AG09309 (cell line): ENCODE measurements at regions not wholly inside any gene's neighbourhood (a gene's known extent, or its start where the extent isn't known, plus 50 kb on each side); places are given as distances from the start of the nearest gene placed in this dataset.

Source experiments
- DNase-seq: peaks from one replicate; pipeline ENCODE4 v3.0.0-alpha.2; 2010; ENCODE audit warnings: low read depth
- H3K4me3 ChIP-seq: 2 replicates; pipeline ENCODE4 v1.5.1; 2011; ENCODE audit warnings: mild to moderate bottlenecking, low read depth, low read length, moderate library complexity; ENCODE audit not compliant: control insufficient read depth
- CTCF ChIP-seq: IDR thresholded peaks from 2 replicates; pipeline ENCODE4 v1.5.1; 2011; ENCODE audit warnings: mild to moderate bottlenecking, low read depth, low read length, inconsistent platforms; ENCODE audit not compliant: insufficient read depth, control insufficient read depth; ENCODE audit errors: missing control alignments

GRCh38 chrX:104430072-104430741 lies 135.8 kb upstream of the IL1RAPL2 start:
- no peak for DNase-seq
- no peak for TF ChIP-seq CTCF
- no peak overlapping the region for H3K4me3 ChIP-seq

- no peak for TF ChIP-seq CTCF
- no peak overlapping the region for H3K4me3 ChIP-seq
- DNase-seq: no peak
Measured at GRCh38 chrX:104428231-104428630, 137.8 kb upstream of the IL1RAPL2 start.

GRCh38 chrX:104427693-104428092 lies 138.3 kb upstream of the IL1RAPL2 start:
- DNase-seq: no peak
- no peak overlapping the region for H3K4me3 ChIP-seq
- TF ChIP-seq CTCF: no peak

GRCh38 chrX:104427073-104427472 lies 138.9 kb upstream of the IL1RAPL2 start:
- no peak for DNase-seq
- no peak for TF ChIP-seq CTCF
- H3K4me3 ChIP-seq: no peak overlapping the region

GRCh38 chrX:104420907-104421306 lies 145.1 kb upstream of the IL1RAPL2 start:
- H3K4me3 ChIP-seq: no peak overlapping the region
- TF ChIP-seq CTCF: no peak
- no peak for DNase-seq

- DNase-seq: no peak
- no peak overlapping the region for H3K4me3 ChIP-seq
- no peak for TF ChIP-seq CTCF
Measured at GRCh38 chrX:104419926-104420325, 146.1 kb upstream of the IL1RAPL2 start.
